KMS-11 (cell line): ENCODE measurements at regions not wholly inside any gene's neighbourhood (a gene's known extent, or its start where the extent isn't known, plus 50 kb on each side); places are given as distances from the start of the nearest gene placed in this dataset.

Experiments used
- H2AFZ ChIP-seq: fragments of 200-600 bp; sonication (generic); 2 replicates; pipeline ENCODE4 v1.6.1; 2016; ENCODE audit warnings: antibody characterized with exemption, mixed run types, low read depth
- H3K27ac ChIP-seq: fragments of 200-600 bp; sonication (generic); 2 replicates; pipeline ENCODE4 v1.6.1; 2016; ENCODE audit warnings: mild to moderate bottlenecking, mixed run types
- H3K27me3 ChIP-seq: fragments of 200-600 bp; sonication (generic); 2 replicates; pipeline ENCODE4 v1.6.1; 2017; ENCODE audit warnings: mild to moderate bottlenecking, low read depth, mixed run types, moderate library complexity; ENCODE audit not compliant: insufficient read depth
- H3K36me3 ChIP-seq: fragments of 200-600 bp; sonication (generic); 2 replicates; pipeline ENCODE4 v1.6.1; 2017; ENCODE audit warnings: mild to moderate bottlenecking, mixed run types; ENCODE audit not compliant: insufficient read depth
- H3K4me1 ChIP-seq: fragments of 200-600 bp; sonication (generic); 2 replicates; pipeline ENCODE4 v1.6.1; 2016; ENCODE audit warnings: mild to moderate bottlenecking, low read depth, mixed run types; ENCODE audit not compliant: poor library complexity, severe bottlenecking
- H3K4me2 ChIP-seq: fragments of 200-600 bp; sonication (generic); 2 replicates; pipeline ENCODE4 v1.7.0; 2016; ENCODE audit warnings: mild to moderate bottlenecking, mixed run types
- H3K4me3 ChIP-seq: fragments of 200-600 bp; sonication (generic); IDR thresholded peaks from 2 replicates; pipeline ENCODE4 v1.6.1; 2017; ENCODE audit warnings: low read depth, low read length, mixed read lengths; ENCODE audit not compliant: insufficient read depth
- H3K79me2 ChIP-seq: fragments of 200-600 bp; sonication (generic); 2 replicates; pipeline ENCODE4 v1.6.1; 2016; ENCODE audit warnings: low read depth, mixed run types; ENCODE audit not compliant: insufficient read depth
- H3K9ac ChIP-seq: fragments of 200-600 bp; sonication (generic); 2 replicates; pipeline ENCODE4 v1.6.1; 2016; ENCODE audit warnings: mild to moderate bottlenecking, mixed run types
- H4K20me1 ChIP-seq: fragments of 200-600 bp; sonication (generic); 2 replicates; pipeline ENCODE4 v1.6.1; 2016; ENCODE audit warnings: mild to moderate bottlenecking, mixed run types; ENCODE audit not compliant: insufficient read depth
- TF ChIP-seq, protein P1 (sequence below): fragments of 200-600 bp; sonication (generic); conservative IDR thresholded peaks from 2 replicates; pipeline ENCODE4 v1.6.1; 2017; ENCODE audit warnings: low read depth, mild to moderate bottlenecking, antibody characterized with exemption, low read length, moderate library complexity, mixed read lengths

DNA sequence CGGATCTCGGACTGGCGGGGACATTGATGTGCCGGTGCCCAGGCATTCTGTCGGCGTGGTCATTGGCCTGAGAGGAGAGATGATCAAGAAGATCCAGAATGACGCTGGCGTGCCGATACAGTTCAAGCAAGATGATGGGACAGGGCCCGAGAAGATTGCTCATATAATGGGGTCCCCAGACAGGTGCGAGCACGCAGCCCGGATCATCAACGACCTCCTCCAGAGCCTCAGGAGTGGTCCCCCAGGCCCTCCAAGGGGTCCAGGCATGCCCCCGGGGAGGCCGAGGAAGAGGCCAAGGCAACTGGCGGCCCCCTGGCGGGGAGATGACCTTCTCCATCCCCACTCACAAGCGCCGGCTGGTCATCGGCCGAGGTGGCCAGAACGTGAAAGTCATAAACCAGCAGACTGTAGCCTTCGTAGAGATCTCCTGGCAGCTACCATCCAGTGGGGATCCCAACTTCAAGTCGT, 106.5 kb upstream of the MTAP start:
- TF ChIP-seq, protein P1, sequence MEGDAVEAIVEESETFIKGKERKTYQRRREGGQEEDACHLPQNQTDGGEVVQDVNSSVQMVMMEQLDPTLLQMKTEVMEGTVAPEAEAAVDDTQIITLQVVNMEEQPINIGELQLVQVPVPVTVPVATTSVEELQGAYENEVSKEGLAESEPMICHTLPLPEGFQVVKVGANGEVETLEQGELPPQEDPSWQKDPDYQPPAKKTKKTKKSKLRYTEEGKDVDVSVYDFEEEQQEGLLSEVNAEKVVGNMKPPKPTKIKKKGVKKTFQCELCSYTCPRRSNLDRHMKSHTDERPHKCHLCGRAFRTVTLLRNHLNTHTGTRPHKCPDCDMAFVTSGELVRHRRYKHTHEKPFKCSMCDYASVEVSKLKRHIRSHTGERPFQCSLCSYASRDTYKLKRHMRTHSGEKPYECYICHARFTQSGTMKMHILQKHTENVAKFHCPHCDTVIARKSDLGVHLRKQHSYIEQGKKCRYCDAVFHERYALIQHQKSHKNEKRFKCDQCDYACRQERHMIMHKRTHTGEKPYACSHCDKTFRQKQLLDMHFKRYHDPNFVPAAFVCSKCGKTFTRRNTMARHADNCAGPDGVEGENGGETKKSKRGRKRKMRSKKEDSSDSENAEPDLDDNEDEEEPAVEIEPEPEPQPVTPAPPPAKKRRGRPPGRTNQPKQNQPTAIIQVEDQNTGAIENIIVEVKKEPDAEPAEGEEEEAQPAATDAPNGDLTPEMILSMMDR = no peak

DNA sequence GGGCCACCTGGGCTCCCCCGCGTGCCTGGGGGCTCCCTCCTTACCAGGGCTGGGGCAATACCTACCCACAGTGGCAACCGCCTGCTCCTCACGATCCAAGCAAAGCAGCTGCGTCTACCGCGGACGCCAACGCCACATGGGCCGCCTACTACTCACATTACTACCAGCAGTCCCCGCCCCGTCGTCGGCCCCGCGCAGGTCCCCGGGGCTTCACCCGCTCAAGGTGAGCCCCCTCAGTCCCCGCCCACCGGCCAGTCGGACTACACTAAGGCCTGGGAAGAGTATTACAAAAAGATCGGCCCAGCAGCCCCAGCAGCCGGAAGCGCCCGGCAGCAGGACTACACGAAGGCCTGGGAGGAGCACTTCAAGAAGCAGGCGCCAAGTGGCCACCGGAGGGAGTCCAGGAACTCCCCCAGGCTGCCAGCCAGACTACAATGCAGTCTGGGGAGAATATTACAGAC, 106.0 kb upstream of the MTAP start:
- no peak overlapping the region for H3K4me2 ChIP-seq
- TF ChIP-seq, protein P1 = no peak
- H3K4me1 ChIP-seq = no peaks in the 10 kb centered on the region
- H2AFZ ChIP-seq = no peak overlapping the region
- no peak overlapping the region for H3K4me3 ChIP-seq
- H3K36me3 ChIP-seq = no peaks in the 10 kb centered on the region
- H3K27me3 ChIP-seq = no peaks in the 10 kb centered on the region
- no peaks in the 10 kb centered on the region for H4K20me1 ChIP-seq
- H3K27ac ChIP-seq = no peak overlapping the region
- H3K79me2 ChIP-seq = no peaks in the 10 kb centered on the region
- H3K9ac ChIP-seq = no peak overlapping the region

More for the DNA sequence above, 106.5 kb upstream of the MTAP start:
- no peak overlapping the region for H3K9ac ChIP-seq
- no peak overlapping the region for H3K4me2 ChIP-seq
- H3K4me3 ChIP-seq = no peak overlapping the region
- no peaks in the 10 kb centered on the region for H4K20me1 ChIP-seq
- H3K4me1 ChIP-seq = no peaks in the 10 kb centered on the region
- H3K27me3 ChIP-seq = no peaks in the 10 kb centered on the region
- H3K79me2 ChIP-seq = no peaks in the 10 kb centered on the region
- H3K36me3 ChIP-seq = no peaks in the 10 kb centered on the region
- H3K27ac ChIP-seq = no peak overlapping the region
- no peak overlapping the region for H2AFZ ChIP-seq

DNA sequence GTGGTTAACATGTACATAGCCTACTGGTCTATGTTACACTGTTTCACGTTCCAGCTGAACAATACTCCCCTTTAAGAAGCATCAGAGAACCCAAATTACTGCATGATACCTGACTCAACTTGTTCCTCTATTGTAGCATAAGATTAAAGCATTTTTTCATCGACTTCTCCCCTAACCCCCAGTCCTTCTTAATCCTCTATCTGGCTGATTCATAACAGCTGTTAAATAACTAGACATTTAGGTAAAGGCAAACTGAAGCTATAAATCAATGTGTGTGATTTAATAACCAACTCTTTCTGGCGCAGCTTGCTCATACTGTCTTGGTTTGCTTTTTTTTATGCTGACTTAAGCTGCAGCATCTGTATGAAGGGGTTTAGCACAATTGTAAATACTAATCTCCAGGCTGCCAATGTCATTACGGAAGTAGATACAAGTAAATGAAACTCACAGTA, 94.2 kb upstream of the MTAP start:
- no peak overlapping the region for H2AFZ ChIP-seq
- TF ChIP-seq, protein P1 = no peak
- H3K27me3 ChIP-seq = no peaks in the 10 kb centered on the region
- H3K27ac ChIP-seq = no peak overlapping the region
- H3K9ac ChIP-seq = no peak overlapping the region
- no peaks in the 10 kb centered on the region for H3K4me1 ChIP-seq
- H4K20me1 ChIP-seq = no peaks in the 10 kb centered on the region
- H3K79me2 ChIP-seq = no peaks in the 10 kb centered on the region
- H3K4me3 ChIP-seq = no peak overlapping the region
- H3K36me3 ChIP-seq = no peaks in the 10 kb centered on the region
- no peak overlapping the region for H3K4me2 ChIP-seq

DNA sequence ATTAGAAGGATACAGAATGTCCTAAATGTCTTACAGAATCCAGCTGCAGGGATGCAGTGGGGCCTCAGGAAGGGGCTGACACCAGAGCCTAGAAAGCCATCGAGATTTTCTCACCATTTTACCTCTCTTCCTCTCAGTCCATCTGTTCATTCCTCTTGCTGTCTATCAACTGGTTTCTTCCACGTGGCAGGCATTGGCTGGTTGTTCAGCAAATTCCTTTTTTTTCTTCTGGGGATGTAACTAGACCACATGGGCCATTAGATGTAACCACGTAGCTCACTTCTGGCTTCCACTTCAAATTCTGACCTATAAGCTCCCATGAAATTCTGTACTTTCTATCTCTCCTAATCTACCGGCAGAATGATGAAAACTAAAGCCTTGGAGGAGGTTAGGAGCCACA, 93.6 kb upstream of the MTAP start:
- Histone ChIP-seq H2AFZ (no peak overlapping the region), H3K4me3 (no peak overlapping the region), H3K36me3 (no peaks in the 10 kb centered on the region), H3K79me2 (no peaks in the 10 kb centered on the region), H3K4me1 (no peaks in the 10 kb centered on the region), H3K27ac (no peak overlapping the region), H3K4me2 (no peak overlapping the region), H4K20me1 (no peaks in the 10 kb centered on the region), H3K27me3 (no peaks in the 10 kb centered on the region), H3K9ac (no peak overlapping the region)
- TF ChIP-seq, protein P1 = no peak
